GM21367 (cell line): ENCODE measurements at regions not wholly inside any gene's neighbourhood (a gene's known extent, or its start where the extent isn't known, plus 50 kb on each side); places are given as distances from the start of the nearest gene placed in this dataset.
"Not testable (repeated sequence)": the region's sequence is repeated elsewhere in the genome, so short reads cannot be mapped to it uniquely, and the experiment has no call there.

ENCODE experiments used
- ATAC-seq: cut with Tn5 transposase; IDR thresholded peaks from one replicate; pipeline ENCODE4 v1.9.1; 2021; ENCODE audit not compliant: unreplicated experiment

DNA sequence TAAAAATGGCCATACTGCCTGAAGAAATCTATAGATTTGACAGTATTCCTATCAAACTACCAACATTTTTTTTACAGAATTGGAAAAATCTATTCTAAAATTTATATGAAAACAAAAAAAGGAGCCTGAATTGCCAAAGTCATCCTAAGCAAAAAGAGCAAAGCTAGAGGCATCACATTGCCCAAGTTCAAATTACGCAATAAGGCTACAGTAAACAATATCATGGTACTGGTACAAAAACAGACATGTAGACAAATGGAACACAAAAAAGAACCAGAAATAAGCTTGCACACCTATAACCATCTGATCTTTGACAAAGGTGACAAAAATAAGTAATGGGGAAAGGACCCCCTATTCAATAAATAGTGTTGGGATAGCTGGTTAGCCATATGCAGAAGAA, 50.2 kb upstream of the THSD7B start:
- ATAC-seq = no peak

GRCh38 chr2:136714452-136714951, 50.8 kb upstream of the THSD7B start:
- ATAC-seq = no peak

DNA sequence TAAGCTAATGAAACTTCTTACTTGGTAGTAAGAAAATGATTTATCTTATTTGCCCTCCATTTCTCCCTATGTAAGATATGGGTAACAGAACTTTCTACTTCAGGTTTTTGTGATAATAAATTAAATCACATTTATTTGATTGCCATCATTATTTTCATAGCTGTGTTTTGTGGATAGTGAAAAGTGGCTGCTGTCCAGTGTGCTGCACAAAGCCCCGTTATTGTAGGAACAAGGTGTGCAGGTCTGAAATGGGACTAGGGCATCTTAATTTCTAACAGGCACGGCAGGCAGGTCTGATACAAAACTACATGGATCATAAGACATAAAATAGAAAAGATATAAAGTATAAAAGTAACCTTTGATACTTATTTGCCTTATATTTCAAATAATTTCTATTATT, 51.6 kb upstream of the THSD7B start:
- no peak for ATAC-seq

DNA sequence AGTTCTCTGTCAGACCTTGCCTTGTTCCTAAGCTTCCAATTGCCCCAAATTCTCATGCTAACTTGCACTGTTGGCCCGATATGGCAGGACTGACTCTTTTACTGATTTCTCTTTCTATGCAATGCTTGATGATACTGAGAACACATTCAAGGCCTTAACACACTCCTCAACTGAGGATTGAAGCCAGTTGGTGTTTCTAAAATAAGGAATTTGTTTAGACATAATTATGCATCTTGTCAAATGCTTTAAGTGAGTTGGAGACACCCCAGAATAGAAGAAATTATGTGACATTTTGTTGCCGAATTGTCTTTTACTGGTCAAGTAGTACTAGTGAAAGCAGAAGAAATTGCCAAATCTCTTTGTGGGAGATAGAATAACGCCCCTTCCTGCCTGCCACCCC, 60.0 kb upstream of the THSD7B start:
- ATAC-seq = no peak

DNA sequence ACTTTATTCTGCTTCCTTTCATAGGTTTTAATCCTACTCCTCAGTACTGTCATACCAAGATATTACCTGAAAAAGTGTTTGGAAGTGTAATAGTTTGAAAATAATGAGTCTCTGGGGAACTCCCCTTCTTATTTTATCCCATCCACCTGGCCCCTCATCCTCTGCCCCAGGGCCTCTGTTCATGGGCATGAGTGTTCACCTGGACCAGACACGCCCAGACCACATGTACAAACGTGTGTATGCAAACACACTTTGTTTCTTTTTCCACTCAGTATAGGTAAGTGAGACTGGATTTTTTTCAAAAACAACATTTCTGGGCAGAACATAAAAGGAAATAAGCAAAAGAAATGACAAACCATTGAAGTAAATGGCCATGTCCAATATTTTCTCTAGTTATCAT, 62.1 kb upstream of the THSD7B start:
- ATAC-seq = no peak

DNA sequence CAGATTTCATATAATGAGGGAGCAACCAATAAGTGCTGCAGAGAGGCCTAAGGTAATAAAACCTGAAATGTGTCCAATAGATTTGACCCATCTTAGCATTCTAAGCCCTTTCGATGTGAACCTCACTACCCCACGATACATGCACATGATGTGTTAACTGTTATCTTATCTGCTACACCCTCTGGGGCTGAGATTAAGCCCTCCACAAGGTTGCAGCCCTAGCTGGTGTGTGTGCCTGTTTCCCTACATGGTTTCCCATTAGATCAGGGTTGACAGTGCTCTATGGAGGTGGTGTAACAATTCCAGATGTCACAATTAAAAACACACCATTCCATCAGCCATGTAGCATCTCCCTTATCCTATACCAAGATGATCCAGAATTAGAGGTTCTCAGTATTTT, 68.9 kb upstream of the THSD7B start:
- no peak for ATAC-seq

DNA sequence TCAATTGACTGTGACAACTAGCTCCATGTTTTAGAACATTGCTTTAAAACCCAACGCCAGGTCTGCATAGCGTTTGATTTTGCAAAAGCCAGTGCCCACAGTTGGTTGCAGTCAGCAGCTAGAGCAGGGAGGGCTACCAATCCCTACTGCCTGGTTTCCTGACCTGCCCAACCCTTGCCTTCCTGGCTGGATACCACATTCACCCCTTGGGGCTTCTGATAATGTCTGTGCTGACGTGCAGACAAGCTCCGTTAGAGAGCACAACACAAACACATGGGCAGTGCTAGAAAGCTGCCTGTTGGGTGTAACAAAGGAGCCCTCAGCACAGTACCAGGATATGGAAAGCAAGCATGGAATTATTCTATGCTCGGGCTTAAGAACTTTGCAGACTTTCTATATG, 71.4 kb upstream of the THSD7B start:
- no peak for ATAC-seq

DNA sequence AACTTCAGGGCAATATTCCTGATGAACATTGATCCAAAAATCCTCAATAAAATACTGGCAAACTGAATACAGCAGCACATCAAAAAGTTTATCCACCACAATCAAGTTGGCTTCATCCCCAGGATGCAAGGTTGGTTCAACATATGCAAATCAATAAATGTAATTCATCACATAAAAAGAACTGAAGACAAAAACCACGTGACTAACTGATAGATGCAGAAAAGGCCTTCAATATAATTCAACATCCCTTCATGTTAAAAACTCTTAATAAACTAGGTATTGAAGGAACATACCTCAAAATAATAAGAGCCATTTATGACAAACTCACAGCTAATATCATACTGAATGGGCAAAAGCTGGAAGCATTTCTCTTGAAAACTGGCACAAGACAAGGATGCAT, 85.3 kb upstream of the THSD7B start:
- not testable (repeated sequence) for ATAC-seq

GRCh38 chr2:136665736-136666135, 99.6 kb upstream of the THSD7B start:
- no peak for ATAC-seq

DNA sequence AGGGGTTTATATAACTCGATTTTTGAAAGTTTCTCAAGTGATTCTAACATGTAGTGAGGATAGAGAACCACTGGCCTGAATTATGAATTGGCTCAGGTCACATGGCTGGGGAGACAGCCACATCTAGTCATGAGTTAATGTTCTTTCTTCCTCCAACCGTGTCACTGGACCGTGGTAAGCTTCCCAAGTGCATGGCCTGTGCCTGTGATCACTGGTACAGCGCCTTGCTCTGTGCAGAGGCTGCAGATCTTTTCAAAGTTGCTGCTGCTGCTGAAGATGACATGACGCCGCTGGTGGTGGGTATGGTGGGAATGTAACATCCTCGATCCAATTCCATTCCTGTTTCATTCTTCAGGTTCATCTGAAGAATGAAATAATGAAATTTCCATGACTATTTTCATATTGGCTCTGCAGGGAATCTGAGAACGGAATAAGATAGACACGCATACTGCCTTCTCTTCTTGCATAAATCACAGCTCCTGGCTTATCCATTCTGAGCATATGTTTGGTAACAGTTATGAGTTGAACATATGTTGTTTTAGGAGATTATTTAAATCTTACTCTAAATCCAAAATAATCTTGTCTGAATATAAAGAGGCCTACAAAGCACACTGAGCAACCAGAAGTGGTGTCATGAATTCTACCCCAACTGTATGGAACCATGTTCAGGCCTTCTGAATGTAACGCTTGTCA, 100.5 kb upstream of the THSD7B start:
- no peak for ATAC-seq

- ATAC-seq = no peak
These were observed 107.1 kb upstream of the THSD7B start for GRCh38 chr2:136658201-136658600.

GRCh38 chr2:136653861-136654260, 111.5 kb upstream of the THSD7B start:
- ATAC-seq = no peak

DNA sequence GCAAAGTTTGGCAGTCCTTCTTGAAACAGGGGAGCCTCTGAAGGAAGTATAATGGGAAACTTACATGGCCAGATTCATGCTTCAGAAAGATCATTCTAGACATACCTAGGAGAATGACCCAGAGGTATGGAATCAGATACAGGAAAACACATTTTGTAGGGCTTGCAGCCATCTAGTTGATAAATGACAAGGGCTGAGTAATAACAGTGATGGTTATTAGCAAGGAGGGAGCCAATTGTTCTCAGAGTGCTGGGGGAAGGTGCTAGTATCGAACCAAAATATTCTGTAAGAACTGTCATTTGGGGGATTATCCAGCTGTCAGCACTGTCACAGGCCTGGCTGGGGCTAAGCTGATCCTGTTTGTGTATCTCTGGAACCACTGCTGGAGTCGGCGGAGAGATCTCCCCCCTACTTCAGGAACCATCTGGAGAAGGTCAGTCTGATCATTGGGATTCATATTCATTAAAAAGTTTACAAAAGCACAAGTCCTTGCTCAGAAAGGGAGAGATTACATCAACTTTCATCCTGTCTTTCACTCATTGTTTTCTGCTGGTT, 113.8 kb upstream of the THSD7B start:
- no peak for ATAC-seq

- ATAC-seq = no peak
These were observed 118.3 kb upstream of the THSD7B start for GRCh38 chr2:136647039-136647438.

DNA sequence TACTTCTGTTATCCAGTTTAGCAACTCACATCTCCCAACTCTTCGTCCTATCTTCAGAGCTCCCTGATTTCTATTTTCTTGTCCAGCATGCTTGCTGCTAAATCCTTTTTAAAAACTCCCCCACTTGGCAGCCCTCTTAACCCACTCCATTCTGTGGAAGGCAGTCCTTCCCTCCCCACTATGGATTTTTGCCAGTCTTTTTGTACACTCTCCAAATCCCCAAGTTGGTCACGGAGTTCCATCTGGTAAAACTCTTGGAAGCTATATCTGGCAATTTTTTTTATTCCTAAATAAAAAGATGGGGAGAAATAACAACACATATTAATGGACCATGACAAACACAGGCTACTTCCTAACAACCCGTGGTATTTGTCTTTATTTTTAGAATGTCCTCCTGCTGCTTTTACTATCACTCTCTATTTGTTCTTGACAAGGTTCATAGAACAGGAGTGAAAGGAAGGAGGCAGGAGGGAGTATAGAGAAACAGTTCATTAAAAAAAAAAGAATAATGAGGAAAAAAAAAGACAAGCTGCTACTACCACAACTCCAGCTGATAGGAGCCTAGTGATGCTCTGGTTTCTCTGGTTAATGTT, 120.0 kb upstream of the THSD7B start:
- ATAC-seq = no peak

- ATAC-seq = no peak
These were observed 125.7 kb upstream of the THSD7B start for GRCh38 chr2:136639651-136640050.

GRCh38 chr2:136638193-136638592, 127.2 kb upstream of the THSD7B start:
- no peak for ATAC-seq

- no peak for ATAC-seq
These were observed 127.9 kb upstream of the THSD7B start for GRCh38 chr2:136637402-136637801.

- no peak for ATAC-seq
These were observed 136.9 kb upstream of the THSD7B start for GRCh38 chr2:136628490-136628889.

DNA sequence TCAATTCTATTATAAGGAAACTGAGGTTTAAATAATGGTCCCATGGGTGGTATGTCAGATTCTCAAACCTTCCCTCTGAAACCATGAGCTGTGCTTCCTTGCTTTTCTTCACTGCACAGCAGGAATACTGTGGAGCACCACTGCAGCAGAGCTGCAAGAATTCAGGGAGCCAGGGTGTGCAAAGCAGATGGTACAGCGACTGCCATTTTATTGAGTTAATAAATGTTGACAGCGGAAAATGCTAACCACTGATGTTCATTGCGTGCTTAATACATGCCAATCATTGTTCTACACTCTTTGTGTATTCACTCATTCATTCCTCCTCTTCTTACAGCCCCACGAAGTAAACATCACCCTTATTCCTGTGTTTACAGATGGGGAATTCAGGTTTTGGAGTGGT, 152.2 kb upstream of the THSD7B start:
- ATAC-seq = no peak

DNA sequence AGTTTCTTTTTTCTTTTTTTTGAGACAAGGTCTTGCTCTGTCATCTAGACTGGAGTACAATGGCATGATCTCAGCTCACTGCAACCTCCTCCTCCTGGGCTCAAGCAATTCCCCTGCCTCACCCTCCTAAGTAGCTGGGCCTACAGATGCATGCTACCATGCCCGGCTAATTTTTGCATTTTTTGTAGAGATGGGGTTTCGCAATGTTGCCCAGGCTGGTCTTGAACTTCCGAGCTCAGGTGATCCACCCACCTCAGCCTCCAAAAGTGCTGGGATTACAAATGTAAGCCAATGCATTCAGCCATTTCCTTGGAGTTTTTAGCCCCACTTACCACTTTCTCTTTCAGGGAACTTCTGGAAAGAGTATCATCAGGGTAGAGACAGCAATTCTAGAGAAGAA, 153.3 kb upstream of the THSD7B start:
- no peak for ATAC-seq

DNA sequence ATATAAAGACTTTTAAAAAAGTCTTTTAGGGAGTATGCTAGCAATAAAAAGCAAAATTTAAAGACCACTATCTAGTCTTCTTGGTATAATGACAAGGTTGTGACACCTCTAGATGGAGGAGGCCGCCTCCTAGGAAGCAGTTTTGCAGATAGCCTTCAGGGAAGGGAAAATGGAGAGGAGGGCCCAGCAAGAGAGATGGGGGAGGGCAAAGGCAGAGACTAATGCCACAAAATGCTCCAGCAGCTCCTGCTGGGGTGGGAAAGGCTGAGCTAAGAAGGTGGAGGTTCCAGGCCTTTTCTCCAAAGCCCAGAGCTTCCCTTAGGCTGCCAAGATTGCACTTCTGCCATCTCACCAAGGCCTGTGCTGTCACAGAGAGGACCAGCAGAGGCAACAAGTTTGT, 153.9 kb upstream of the THSD7B start:
- ATAC-seq = no peak
